ENCODE measurements at regions not wholly inside any gene's neighbourhood (a gene's known extent, or its start where the extent isn't known, plus 50 kb on each side); places are given as distances from the start of the nearest gene placed in this dataset.

DNA sequence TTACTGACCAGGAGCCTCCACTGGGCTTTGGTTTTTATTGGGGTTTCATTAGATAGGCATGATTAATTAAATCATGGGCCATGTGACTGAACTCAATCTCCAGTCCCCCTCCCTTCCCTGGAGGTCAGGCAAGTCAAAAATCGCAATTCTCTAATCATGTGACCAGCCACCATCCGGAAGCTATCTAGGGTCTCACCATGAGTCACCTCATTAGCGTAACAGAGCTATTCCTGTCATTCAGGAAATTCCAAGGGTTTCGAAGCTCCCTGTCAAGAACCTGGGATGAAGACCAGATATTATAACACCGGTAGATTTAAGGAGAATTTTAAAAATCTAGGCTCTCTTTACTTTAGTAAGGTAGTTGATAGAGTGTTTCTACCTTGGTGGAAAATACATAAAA, 180.3 kb upstream of the TCF4 start:
- TF ChIP-seq, protein P1, sequence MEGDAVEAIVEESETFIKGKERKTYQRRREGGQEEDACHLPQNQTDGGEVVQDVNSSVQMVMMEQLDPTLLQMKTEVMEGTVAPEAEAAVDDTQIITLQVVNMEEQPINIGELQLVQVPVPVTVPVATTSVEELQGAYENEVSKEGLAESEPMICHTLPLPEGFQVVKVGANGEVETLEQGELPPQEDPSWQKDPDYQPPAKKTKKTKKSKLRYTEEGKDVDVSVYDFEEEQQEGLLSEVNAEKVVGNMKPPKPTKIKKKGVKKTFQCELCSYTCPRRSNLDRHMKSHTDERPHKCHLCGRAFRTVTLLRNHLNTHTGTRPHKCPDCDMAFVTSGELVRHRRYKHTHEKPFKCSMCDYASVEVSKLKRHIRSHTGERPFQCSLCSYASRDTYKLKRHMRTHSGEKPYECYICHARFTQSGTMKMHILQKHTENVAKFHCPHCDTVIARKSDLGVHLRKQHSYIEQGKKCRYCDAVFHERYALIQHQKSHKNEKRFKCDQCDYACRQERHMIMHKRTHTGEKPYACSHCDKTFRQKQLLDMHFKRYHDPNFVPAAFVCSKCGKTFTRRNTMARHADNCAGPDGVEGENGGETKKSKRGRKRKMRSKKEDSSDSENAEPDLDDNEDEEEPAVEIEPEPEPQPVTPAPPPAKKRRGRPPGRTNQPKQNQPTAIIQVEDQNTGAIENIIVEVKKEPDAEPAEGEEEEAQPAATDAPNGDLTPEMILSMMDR (IDR thresholded peaks at IDR 0.05; ENCODE audit: extremely low read depth, insufficient read depth, missing control alignments), result no peak
- no peak for DNase-seq (ENCODE audit: low spot score)
- in situ Hi-C loops (cut with MboI; ENCODE audit: low pct_unique_long_range_greater_than_20kb, low sequenced_read_pairs, unreplicated experiment), result no loop called here

DNA sequence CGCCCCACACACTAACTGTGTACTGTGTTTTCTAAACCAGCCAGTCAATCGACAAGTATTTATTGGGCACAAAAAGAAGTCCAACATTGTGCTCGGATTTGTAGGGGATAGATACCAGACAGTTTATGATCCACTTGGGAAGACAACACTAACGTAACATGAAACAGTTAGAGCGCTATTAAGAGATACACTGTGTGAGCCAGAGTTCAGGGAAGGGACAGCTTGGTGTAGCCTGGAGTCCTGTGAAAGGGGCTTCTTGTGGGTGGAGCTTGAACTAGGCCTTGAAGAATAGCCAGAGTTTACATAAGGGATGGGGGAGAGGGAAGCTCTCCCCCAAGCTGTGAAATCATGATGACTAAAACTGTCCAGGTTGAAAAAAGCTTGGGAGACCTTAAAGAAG, 176.4 kb upstream of the TCF4 start:
- no peak for DNase-seq (ENCODE audit: low spot score)
- in situ Hi-C loops (cut with MboI; ENCODE audit: low pct_unique_long_range_greater_than_20kb, low sequenced_read_pairs, unreplicated experiment), result no loop called here
- TF ChIP-seq, protein P1 (IDR thresholded peaks at IDR 0.05; ENCODE audit: extremely low read depth, insufficient read depth, missing control alignments), result no peak

- TF ChIP-seq, protein P1 (IDR thresholded peaks at IDR 0.05; ENCODE audit: extremely low read depth, insufficient read depth, missing control alignments), result no peak
- in situ Hi-C loops (cut with MboI; ENCODE audit: low pct_unique_long_range_greater_than_20kb, low sequenced_read_pairs, unreplicated experiment), result no loop called here
- DNase-seq (ENCODE audit: low spot score), result no peak
Measured at GRCh38 chr18:55763805-55764204, 175.8 kb upstream of the TCF4 start.

DNA sequence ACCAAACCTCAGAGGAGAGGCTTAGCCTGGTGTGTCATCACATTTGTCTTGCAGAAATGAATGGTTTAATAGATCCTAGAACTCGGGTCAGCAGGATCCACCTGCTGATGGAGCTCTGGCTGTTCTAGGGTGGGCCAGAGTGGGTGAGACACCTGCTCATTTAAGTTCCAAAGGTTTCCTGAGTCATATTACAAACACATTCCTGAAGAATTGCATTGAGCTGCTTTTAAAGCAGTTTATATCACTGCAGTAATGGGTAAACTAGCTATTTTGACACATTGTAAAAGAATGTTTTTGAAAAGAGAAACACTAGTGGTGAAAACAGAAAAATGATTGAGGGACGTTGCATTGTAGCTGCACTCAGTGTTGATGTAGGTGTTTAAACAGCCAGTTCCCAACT, 175.3 kb upstream of the TCF4 start:
- no peak for DNase-seq (ENCODE audit: low spot score)
- TF ChIP-seq, protein P1 (IDR thresholded peaks at IDR 0.05; ENCODE audit: extremely low read depth, insufficient read depth, missing control alignments), result no peak
- in situ Hi-C loops (cut with MboI; ENCODE audit: low pct_unique_long_range_greater_than_20kb, low sequenced_read_pairs, unreplicated experiment), result no loop called here

DNA sequence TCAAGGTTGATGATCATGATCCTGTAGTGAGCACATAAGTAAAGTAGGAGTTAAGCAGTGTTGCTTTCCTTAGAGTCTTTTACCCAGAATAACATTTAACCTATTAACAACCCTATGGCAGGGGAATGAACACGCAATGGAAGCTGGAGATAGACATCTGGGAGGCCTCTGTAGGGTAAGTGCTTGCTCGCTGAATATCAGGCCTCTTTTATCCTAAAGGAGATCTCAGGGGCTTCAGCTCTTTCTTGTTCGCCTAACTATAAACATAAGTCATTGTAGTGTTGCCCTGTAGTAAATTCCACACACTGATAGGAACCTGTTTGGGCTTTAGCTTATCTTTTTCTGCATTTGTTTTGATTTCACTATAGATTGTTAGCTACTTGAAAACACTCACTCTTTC, 174.4 kb upstream of the TCF4 start:
- TF ChIP-seq, protein P1 (IDR thresholded peaks at IDR 0.05; ENCODE audit: extremely low read depth, insufficient read depth, missing control alignments), result no peak
- DNase-seq (ENCODE audit: low spot score), result no peak
- in situ Hi-C loops (cut with MboI; ENCODE audit: low pct_unique_long_range_greater_than_20kb, low sequenced_read_pairs, unreplicated experiment), result no loop called here

- TF ChIP-seq, protein P1 (IDR thresholded peaks at IDR 0.05; ENCODE audit: extremely low read depth, insufficient read depth, missing control alignments), result no peak
- in situ Hi-C loops (cut with MboI; ENCODE audit: low pct_unique_long_range_greater_than_20kb, low sequenced_read_pairs, unreplicated experiment), result no loop called here
- DNase-seq (ENCODE audit: low spot score), result no peak
Measured at GRCh38 chr18:55753643-55754263, 165.8 kb upstream of the TCF4 start.
